Type B pancreatic cell (in vitro differentiated cells): ENCODE measurements at regions not wholly inside any gene's neighbourhood (a gene's known extent, or its start where the extent isn't known, plus 50 kb on each side); places are given as distances from the start of the nearest gene placed in this dataset.

Experiments
- DNase-seq: peaks from one replicate; pipeline ENCODE4 v3.0.0; 2021; ENCODE audit warnings: mixed read lengths; ENCODE audit not compliant: unreplicated experiment; ENCODE audit errors: extremely low spot score
- H3K27ac Mint-ChIP-seq: 2 replicates; pipeline ENCODE4 v1.8.0; 2021; ENCODE audit warnings: mild to moderate bottlenecking, mixed read lengths
- H3K27me3 Mint-ChIP-seq: 2 replicates; pipeline ENCODE4 v1.8.0; 2021; ENCODE audit warnings: mixed read lengths
- H3K36me3 Mint-ChIP-seq: 2 replicates; pipeline ENCODE4 v1.8.0; 2021; ENCODE audit warnings: mixed read lengths
- H3K4me1 Mint-ChIP-seq: one replicate; pipeline ENCODE4 v1.8.0; 2021; ENCODE audit warnings: mixed read lengths; ENCODE audit not compliant: unreplicated experiment
- H3K4me3 Mint-ChIP-seq: 2 replicates; pipeline ENCODE4 v1.8.0; 2021; ENCODE audit warnings: mild to moderate bottlenecking, mixed read lengths
- H3K9me3 Mint-ChIP-seq: 2 replicates; pipeline ENCODE4 v1.8.0; 2021; ENCODE audit warnings: mixed read lengths
- CTCF ChIP-seq: fragments of 200-600 bp; sonication (generic); conservative IDR thresholded peaks from 2 replicates; pipeline ENCODE4 v1.5.0; 2021; ENCODE audit warnings: antibody characterized with exemption, mild to moderate bottlenecking

GRCh38 chr11:95429376-95429907 is 198.4 kb upstream of the SESN3 start:
- H3K27me3 Mint-ChIP-seq, result no peaks in the 10 kb centered on the region

GRCh38 chr11:95426823-95427462 is 195.9 kb upstream of the SESN3 start:
- TF ChIP-seq CTCF, result no peak
- no peaks in the 10 kb centered on the region for H3K27me3 Mint-ChIP-seq

More at GRCh38 chr11:95429376-95429907, 198.4 kb upstream of the SESN3 start:
- H3K27ac Mint-ChIP-seq, result no peak overlapping the region
- H3K4me3 Mint-ChIP-seq, result no peak overlapping the region
- H3K9me3 Mint-ChIP-seq, result no peaks in the 10 kb centered on the region
- no peaks in the 10 kb centered on the region for H3K4me1 Mint-ChIP-seq
- H3K36me3 Mint-ChIP-seq, result no peaks in the 10 kb centered on the region
- no peak for TF ChIP-seq CTCF
- DNase-seq, result no peak

GRCh38 chr11:95419915-95420314 is 188.9 kb upstream of the SESN3 start:
- no peak for TF ChIP-seq CTCF
- H3K27me3 Mint-ChIP-seq, result no peaks in the 10 kb centered on the region
- DNase-seq, result no peak
- H3K27ac Mint-ChIP-seq, result no peak overlapping the region
- no peaks in the 10 kb centered on the region for H3K4me1 Mint-ChIP-seq
- no peaks in the 10 kb centered on the region for H3K36me3 Mint-ChIP-seq
- peaks cover 4% of the 10 kb centered on the region for H3K9me3 Mint-ChIP-seq
- no peak overlapping the region for H3K4me3 Mint-ChIP-seq

More at GRCh38 chr11:95426823-95427462, 195.9 kb upstream of the SESN3 start:
- H3K4me1 Mint-ChIP-seq, result no peaks in the 10 kb centered on the region
- H3K4me3 Mint-ChIP-seq, result no peak overlapping the region
- H3K9me3 Mint-ChIP-seq, result no peaks in the 10 kb centered on the region
- H3K36me3 Mint-ChIP-seq, result no peaks in the 10 kb centered on the region
- no peak overlapping the region for H3K27ac Mint-ChIP-seq
- no peak for DNase-seq

- TF ChIP-seq CTCF, result no peak
- H3K9me3 Mint-ChIP-seq, result peaks cover 4% of the 10 kb centered on the region
- H3K4me1 Mint-ChIP-seq, result no peaks in the 10 kb centered on the region
- no peak overlapping the region for H3K27ac Mint-ChIP-seq
- H3K27me3 Mint-ChIP-seq, result peaks cover 2% of the 10 kb centered on the region
- DNase-seq, result no peak
- H3K4me3 Mint-ChIP-seq, result no peak overlapping the region
- H3K36me3 Mint-ChIP-seq, result no peaks in the 10 kb centered on the region
Observed at GRCh38 chr11:95418916-95419315, 187.9 kb upstream of the SESN3 start.

GRCh38 chr11:95417832-95418231 is 186.8 kb upstream of the SESN3 start:
- no peak for DNase-seq
- no peaks in the 10 kb centered on the region for H3K4me1 Mint-ChIP-seq
- peaks cover 2% of the 10 kb centered on the region for H3K27me3 Mint-ChIP-seq
- no peak overlapping the region for H3K4me3 Mint-ChIP-seq
- H3K27ac Mint-ChIP-seq, result no peak overlapping the region
- TF ChIP-seq CTCF, result no peak
- H3K36me3 Mint-ChIP-seq, result no peaks in the 10 kb centered on the region
- H3K9me3 Mint-ChIP-seq, result peaks cover 4% of the 10 kb centered on the region
